Stomach smooth muscle (tissue), 2 donors: ENCODE measurements at regions not wholly inside any gene's neighbourhood (a gene's known extent, or its start where the extent isn't known, plus 50 kb on each side); places are given as distances from the start of the nearest gene placed in this dataset.

Experiments
- H3K27ac ChIP-seq: one replicate; pipeline ENCODE4 v1.7.0; 2013; ENCODE audit warnings: mild to moderate bottlenecking, low read length, inconsistent platforms
- H3K27me3 ChIP-seq, 2 donors: one replicate each; pipeline ENCODE4 v1.7.0; 2013; ENCODE audit warnings: low read length in 2 of 2; ENCODE audit not compliant: insufficient read depth in 2 of 2, control insufficient read depth in 1 of 2
- H3K36me3 ChIP-seq, 2 donors: one replicate each; pipeline ENCODE4 v1.7.0; 2013; ENCODE audit warnings: low read length in 2 of 2; ENCODE audit not compliant: control insufficient read depth in 2 of 2, insufficient read depth in 2 of 2
- H3K4me1 ChIP-seq: one replicate; pipeline ENCODE4 v1.7.0; 2013; ENCODE audit warnings: low read length; ENCODE audit not compliant: control insufficient read depth, insufficient read depth
- H3K4me3 ChIP-seq, 2 donors: one replicate each; pipeline ENCODE4 v1.7.0; 2013; ENCODE audit warnings: low read length in 2 of 2
- H3K9ac ChIP-seq, 2 donors: one replicate each; pipeline ENCODE4 v1.7.0; 2013; ENCODE audit warnings: low read length in 2 of 2, mild to moderate bottlenecking in 1 of 2
- H3K9me3 ChIP-seq, 2 donors: one replicate each; pipeline ENCODE4 v1.7.0; 2013; ENCODE audit warnings: low read length in 2 of 2; ENCODE audit not compliant: control insufficient read depth in 2 of 2
- donor health status: healthy.
- donor health status: Pancreatic carcinoma.

DNA sequence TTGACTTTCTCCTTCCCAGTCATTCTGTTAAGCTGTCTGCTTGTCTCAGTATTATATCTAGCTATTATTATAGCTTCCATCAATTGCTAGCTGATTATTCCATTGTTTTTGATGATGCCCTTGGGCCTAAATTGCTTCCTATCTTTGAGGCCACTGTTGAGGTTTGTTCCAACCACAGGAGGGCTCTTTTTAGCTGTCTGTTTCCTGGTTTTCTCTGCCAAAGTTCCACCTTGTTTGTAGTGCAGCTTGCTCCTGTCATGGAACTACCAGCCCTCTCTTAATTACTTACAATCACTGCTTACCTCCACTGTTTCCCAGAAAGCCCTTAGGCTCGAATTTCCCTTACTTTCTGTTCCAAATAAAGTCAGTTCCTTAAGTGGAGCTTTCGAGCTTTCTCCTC lies 118.7 kb upstream of the SEC61G start:
- no peak overlapping the region for H3K27ac ChIP-seq
- no peaks in the 10 kb centered on the region for H3K9me3 ChIP-seq
- no peaks in the 10 kb centered on the region for H3K27me3 ChIP-seq
- no peak overlapping the region for H3K9ac ChIP-seq
- no peak overlapping the region for H3K4me3 ChIP-seq
- no peaks in the 10 kb centered on the region for H3K4me1 ChIP-seq
- no peaks in the 10 kb centered on the region for H3K36me3 ChIP-seq

DNA sequence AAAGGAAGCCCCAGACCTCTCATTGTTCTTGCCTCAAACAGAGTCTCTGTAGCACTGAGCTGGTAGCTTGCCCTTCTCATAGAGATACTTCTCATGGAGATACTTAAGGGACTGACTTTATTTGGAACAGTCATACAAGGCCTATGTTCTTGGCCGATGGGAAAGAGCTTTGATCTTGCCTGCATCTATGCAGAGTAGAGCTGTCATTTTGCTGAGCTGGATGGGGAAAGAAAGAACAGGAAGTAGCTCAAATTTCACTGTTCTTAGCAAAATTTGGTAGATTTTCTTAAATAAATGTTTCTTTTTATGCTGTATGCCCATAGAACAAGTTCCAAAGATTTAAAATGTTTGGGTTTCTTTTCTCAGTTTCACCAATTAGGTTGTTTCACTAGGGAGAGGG lies 119.3 kb upstream of the SEC61G start:
- Histone ChIP-seq H3K27me3 (no peaks in the 10 kb centered on the region), H3K9ac (no peak overlapping the region), H3K4me1 (no peaks in the 10 kb centered on the region), H3K36me3 (no peaks in the 10 kb centered on the region), H3K9me3 (no peaks in the 10 kb centered on the region), H3K4me3 (no peak overlapping the region), H3K27ac (no peak overlapping the region)

DNA sequence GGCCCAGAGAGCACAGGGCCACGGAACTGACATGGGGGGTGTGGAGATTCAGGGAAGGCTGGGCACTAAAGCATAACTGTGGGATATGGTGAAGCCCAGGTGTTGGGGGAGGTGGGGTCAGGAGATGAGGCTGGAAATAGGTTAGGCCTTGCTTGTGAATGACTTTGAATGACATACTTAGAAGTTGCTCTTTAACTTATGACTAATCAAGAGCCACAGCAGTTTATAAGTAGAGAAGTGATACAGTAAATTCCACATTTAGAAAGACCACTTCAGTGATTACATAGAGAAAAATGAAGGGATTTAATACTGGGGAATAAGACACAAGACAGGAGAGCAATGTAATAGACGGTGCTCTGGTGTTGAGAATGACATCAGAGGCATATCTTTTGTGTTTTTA lies 120.8 kb upstream of the SEC61G start:
- Histone ChIP-seq H3K4me1 (no peaks in the 10 kb centered on the region), H3K27ac (no peak overlapping the region), H3K27me3 (no peaks in the 10 kb centered on the region), H3K36me3 (no peaks in the 10 kb centered on the region), H3K9me3 (no peaks in the 10 kb centered on the region), H3K4me3 (no peak overlapping the region), H3K9ac (no peak overlapping the region)

DNA sequence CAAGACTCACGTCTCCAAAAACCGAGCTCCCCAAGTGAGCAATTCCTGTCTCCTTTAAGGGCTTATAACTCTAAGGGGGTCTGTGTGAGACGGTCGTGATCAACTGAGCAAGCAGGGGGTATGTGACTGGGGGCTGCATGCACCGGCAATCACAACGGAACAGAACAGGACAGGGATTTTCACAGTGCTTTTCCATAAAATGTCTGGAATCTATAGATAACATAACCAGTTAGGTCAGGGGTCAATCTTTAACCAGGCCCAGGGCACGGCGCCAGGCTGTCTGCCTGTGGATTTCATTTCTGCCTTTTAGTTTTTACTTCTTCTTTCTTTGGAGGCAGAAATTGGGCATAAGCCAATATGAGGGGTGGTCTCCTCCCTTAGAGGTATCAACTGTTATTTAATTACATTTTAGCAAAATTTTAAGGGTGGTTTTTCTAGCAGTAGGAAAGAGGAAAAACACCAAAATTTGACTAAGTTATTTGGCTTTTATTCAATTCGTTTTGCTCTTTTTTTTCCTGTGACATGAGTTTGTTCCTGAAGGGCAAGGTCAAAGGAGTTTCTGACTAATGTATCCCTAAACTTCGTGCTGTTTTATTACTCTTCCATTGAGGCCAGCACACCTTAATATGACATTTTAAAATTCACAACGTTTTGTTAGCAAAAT lies 121.4 kb upstream of the SEC61G start:
- H3K27me3 ChIP-seq = no peaks in the 10 kb centered on the region
- no peaks in the 10 kb centered on the region for H3K36me3 ChIP-seq
- no peaks in the 10 kb centered on the region for H3K9me3 ChIP-seq
- H3K4me1 ChIP-seq = no peaks in the 10 kb centered on the region
- H3K27ac ChIP-seq = no peak overlapping the region
- H3K4me3 ChIP-seq = no peak overlapping the region
- H3K9ac ChIP-seq = no peak overlapping the region

DNA sequence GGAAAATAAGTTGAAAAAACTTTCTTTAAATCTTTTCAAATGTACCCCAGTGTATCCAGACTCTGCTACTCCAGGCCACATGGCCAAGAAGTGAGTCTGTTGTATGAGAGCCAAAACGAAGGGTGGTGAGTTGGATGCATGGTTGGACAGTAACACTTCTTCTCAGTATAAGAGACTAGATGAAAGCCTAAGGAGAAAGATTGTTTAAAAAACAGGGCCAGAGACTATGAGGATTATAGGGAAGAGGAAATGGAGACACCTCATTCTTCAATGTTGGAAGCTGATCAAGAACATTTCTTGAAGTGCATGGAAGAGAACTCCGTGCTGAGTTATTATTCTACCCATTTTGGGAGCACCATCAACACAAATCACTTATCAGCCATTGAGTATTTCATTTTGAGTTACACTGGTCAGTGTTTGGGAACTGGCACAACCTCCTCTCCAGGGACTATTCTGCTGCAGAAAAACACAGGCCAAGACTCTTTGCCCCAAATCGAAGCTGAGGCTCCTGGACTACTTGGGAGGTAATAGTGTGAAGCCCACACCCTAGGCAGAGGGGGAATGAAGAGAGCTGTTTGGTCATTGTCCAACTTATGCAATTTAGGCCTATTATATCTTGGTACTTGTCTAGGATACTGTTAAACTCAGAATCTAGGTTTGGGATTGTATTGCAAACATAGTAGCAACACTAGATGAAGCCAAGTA lies 123.0 kb upstream of the SEC61G start:
- H3K4me3 ChIP-seq = no peak overlapping the region
- H3K9me3 ChIP-seq = no peaks in the 10 kb centered on the region
- no peaks in the 10 kb centered on the region for H3K27me3 ChIP-seq
- H3K27ac ChIP-seq = no peak overlapping the region
- H3K36me3 ChIP-seq = no peaks in the 10 kb centered on the region
- no peaks in the 10 kb centered on the region for H3K4me1 ChIP-seq
- no peak overlapping the region for H3K9ac ChIP-seq

DNA sequence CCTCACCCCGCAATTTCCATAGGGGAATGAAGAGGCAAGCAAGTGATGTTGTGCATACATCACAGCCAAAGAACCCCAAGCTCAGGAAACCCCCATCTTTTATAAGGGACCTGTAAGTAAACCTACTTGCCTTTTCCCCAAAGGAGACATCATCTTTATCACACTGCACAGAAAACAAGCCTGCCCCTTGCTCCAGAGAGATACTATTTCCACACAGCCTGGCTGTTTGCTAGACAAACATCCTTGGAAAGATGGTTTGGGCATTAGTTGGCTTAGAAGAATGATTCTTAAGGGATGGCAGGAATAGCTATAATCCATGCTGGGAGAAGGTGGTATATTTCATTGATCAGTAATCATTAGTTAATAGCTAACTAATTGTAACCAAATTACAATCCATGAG lies 123.7 kb upstream of the SEC61G start:
- H3K27ac ChIP-seq = no peak overlapping the region
- H3K27me3 ChIP-seq = no peaks in the 10 kb centered on the region
- H3K9ac ChIP-seq = no peak overlapping the region

DNA sequence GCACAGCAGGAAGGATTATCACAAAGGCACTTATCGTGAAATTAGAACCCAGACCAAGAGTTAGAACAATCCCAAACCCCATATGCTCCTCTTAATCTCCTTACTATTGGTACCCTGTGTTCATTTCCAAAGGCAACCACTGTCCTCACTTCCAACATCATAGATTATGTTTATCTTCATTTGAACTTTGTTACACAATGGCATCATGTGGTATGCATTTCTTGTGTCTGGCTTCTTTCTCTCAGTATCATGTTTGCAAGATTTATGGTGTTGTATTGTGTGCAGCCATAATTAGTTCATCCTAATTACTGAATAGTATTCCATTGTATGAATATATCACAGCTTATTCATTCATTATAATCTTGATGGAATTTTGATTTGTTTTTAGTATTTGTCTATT lies 124.6 kb upstream of the SEC61G start:
- H3K4me1 ChIP-seq = peaks cover 5% of the 10 kb centered on the region
- H3K4me3 ChIP-seq = no peak overlapping the region
- no peak overlapping the region for H3K9ac ChIP-seq
- no peak overlapping the region for H3K27ac ChIP-seq
- peaks cover 0 to 3% of the 10 kb centered on the region in 2 donors for H3K27me3 ChIP-seq
- no peaks in the 10 kb centered on the region for H3K36me3 ChIP-seq
- H3K9me3 ChIP-seq = no peaks in the 10 kb centered on the region

More for the DNA sequence above, 123.7 kb upstream of the SEC61G start:
- H3K4me3 ChIP-seq = no peak overlapping the region
- no peaks in the 10 kb centered on the region for H3K4me1 ChIP-seq
- no peaks in the 10 kb centered on the region for H3K9me3 ChIP-seq
- H3K36me3 ChIP-seq = no peaks in the 10 kb centered on the region

DNA sequence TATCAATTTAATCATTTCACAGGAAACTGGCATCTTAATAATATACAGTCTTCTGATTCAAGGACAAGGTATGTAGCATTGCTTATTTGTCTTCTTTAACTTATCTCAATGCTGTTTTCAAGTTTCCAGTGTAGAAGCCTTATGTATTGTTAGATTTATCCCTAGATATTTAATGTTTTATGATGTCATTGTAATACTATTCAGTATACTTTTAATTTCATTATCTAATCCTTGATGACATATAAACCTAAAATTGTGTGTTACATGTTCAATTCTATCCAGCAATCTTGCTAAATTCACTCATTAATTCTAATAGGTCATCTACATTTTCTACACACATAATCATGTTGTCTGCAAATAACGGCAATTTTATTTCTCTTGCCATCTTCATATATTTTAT lies 126.3 kb upstream of the SEC61G start:
- no peaks in the 10 kb centered on the region for H3K36me3 ChIP-seq
- H3K9ac ChIP-seq = no peak overlapping the region
- no peaks in the 10 kb centered on the region for H3K9me3 ChIP-seq
- H3K27me3 ChIP-seq = peaks cover 0 to 5% of the 10 kb centered on the region in 2 donors
- no peak overlapping the region for H3K4me3 ChIP-seq
- H3K4me1 ChIP-seq = peaks cover 7% of the 10 kb centered on the region
- H3K27ac ChIP-seq = no peak overlapping the region

DNA sequence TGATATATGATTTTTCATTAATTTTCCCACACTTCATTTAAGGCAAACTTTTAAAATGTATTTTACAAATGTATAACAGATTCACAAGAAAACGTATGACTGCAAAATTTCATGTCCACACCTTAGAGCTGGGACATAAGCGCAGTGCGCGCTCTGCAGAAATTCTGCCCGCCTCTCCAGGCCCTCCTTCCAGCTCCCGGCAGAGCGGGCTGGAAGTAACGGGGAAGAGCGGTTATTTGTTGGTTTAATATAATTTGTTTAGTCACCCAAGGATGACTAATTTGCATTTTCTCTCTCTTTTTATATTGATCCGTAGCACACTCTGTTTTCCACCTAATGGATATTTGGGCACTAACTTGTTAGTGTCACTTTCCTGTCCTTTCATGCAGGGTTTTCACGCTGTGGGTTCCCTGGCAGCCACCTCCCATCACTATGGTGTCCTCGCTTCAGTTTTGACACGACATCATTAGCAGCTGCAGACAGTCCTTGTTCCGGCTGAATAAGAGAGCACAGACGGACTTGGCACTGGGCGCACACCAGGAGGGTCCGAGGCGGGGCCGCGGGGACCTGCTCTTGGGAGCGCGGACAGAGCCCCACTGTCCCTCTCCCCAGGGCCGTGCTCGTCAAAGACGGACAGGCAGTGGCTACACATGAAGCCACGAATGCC lies 129.2 kb upstream of the SEC61G start:
- peak overlapping the region; percentile 38 to 58 for H3K4me3 ChIP-seq
- no peaks in the 10 kb centered on the region for H3K9me3 ChIP-seq
- H3K36me3 ChIP-seq = no peaks in the 10 kb centered on the region
- H3K27ac ChIP-seq = no peak overlapping the region
- H3K27me3 ChIP-seq = peaks cover 0 to 5% of the 10 kb centered on the region in 2 donors
- H3K9ac ChIP-seq = no peak overlapping the region
- H3K4me1 ChIP-seq = peaks cover 7% of the 10 kb centered on the region

DNA sequence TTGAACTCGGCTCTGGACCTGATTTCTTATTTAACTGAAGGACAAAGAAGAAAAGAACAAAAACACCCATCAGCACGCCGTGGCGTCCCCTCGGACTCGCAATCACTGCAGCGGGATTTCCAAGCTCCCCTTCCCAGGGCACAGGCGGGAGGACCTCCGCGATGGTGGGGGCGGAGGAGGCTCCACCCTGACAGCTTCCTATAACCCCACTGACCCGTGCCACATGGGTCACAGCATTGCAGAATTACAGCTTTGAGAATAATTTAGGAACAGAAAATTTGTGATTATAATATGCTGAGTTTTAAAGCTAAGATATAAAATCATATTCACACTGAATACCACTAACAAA lies 129.7 kb upstream of the SEC61G start:
- Histone ChIP-seq H3K27ac (no peak overlapping the region), H3K36me3 (no peaks in the 10 kb centered on the region), H3K9ac (no peak overlapping the region), H3K4me3 (peak overlapping the region; percentile 38 to 58), H3K4me1 (peaks cover 7% of the 10 kb centered on the region), H3K27me3 (peaks cover 0 to 5% of the 10 kb centered on the region in 2 donors), H3K9me3 (no peaks in the 10 kb centered on the region)

DNA sequence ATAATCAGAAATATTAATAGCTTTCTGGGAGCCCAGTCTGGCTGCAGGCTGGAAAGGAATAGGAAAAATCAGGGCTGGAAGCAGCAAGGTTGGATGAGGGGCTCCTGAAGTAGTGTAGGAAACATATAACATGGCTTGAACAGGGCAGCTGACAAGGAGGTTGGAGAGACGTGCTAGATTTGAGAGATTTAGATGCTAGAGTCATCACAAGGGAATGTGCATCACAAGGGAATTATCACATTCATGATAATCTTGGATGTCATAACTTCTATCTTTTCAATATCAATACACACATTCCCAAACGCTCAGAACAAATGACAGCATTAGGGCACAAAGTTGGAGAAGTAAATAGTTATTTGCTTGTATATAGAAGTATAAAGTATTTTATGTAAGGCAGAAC lies 120.9 kb upstream of the EGFR start:
- H3K27ac ChIP-seq = no peak overlapping the region
- no peaks in the 10 kb centered on the region for H3K36me3 ChIP-seq
- H3K27me3 ChIP-seq = no peaks in the 10 kb centered on the region
- H3K4me3 ChIP-seq = no peak overlapping the region
- no peaks in the 10 kb centered on the region for H3K4me1 ChIP-seq
- no peak overlapping the region for H3K9ac ChIP-seq
- H3K9me3 ChIP-seq = no peaks in the 10 kb centered on the region
